GM12891 (cell line): ENCODE measurements at regions not wholly inside any gene's neighbourhood (a gene's known extent, or its start where the extent isn't known, plus 50 kb on each side); places are given as distances from the start of the nearest gene placed in this dataset.
"Not testable (repeated sequence)": the region's sequence is repeated elsewhere in the genome, so short reads cannot be mapped to it uniquely, and the experiment has no call there.

Experiments
- DNase-seq: peaks from one replicate; pipeline ENCODE4 v3.0.0; 2011; ENCODE audit warnings: low spot score; ENCODE audit not compliant: insufficient read length
- FAIRE-seq: peaks from 2 replicates; lab custom pipeline; 2011; peaks lifted over from hg19 to GRCh38; lab: Jason Lieb, UNC
- PAX5 ChIP-seq: IDR thresholded peaks from 2 replicates; pipeline ENCODE4 v1.6.1; 2011; ENCODE audit warnings: low read length, moderate library complexity, mild to moderate bottlenecking; ENCODE audit not compliant: insufficient read depth, severe bottlenecking
- POLR2A ChIP-seq: IDR thresholded peaks from 2 replicates; pipeline ENCODE4 v1.6.1; 2011; ENCODE audit warnings: low read depth, low read length, control low read depth
- POLR2AphosphoS5 ChIP-seq: IDR thresholded peaks from 2 replicates; pipeline ENCODE4 v1.6.1; 2011; ENCODE audit warnings: low read depth, low read length, control low read depth
- POU2F2 ChIP-seq: IDR thresholded peaks from 2 replicates; pipeline ENCODE4 v1.6.1; 2011; ENCODE audit warnings: low read depth, mild to moderate bottlenecking, control low read depth, low read length, moderate library complexity
- SPI1 ChIP-seq: IDR thresholded peaks from 2 replicates; pipeline ENCODE4 v1.6.1; 2011; ENCODE audit warnings: low read depth, low read length, control low read depth
- TAF1 ChIP-seq: IDR thresholded peaks from 2 replicates; pipeline ENCODE4 v1.6.1; 2011; ENCODE audit warnings: low read depth, low read length, control low read depth

DNA sequence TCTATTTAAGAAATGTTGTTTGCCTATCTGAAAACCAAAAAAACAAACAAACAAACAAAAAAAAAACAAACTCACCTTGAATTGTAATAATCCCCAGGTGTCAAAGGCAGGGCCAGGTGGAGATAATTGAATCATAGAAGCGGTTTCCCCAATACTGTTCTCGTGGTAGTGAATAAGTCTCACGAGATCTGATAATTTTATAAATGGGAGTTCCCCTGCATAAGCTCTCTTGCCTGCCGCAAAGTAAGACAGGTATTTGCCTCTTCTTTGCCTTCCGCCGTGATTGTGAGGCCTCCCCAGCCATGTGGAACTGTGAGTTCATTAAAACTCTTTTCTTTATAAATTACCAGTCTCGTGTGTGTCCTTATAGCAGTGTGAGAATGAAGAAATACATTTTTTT is 1180.7 kb upstream of the CRIM1 start:
- no peak for FAIRE-seq

DNA sequence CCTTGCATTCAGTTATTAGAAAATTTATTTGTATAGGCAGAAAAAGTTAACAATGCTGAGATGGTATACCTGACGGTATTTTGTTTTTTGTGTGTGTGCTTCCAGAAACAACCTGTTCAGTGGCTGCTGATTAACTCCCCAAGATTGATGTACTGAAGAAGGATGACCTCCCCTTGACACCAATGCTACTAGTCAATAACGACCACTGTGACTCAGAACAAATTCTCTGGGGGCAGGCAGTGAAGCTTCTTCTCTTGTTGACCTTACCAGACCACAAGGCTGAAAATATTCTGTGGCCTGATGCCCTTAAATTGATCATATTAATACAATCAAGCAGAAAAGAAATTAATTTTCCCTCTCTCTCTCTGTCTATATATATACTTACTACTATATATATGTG is 1182.9 kb upstream of the CRIM1 start:
- FAIRE-seq = no peak
- TF ChIP-seq POU2F2 (no peak), POLR2AphosphoS5 (no peak), SPI1 (no peak)
- no peak for DNase-seq

More for the DNA sequence above, 1180.7 kb upstream of the CRIM1 start:
- no peak for DNase-seq
- TF ChIP-seq POLR2AphosphoS5 (no peak), TAF1 (no peak), POLR2A (no peak), POU2F2 (no peak), PAX5 (no peak), SPI1 (no peak)

DNA sequence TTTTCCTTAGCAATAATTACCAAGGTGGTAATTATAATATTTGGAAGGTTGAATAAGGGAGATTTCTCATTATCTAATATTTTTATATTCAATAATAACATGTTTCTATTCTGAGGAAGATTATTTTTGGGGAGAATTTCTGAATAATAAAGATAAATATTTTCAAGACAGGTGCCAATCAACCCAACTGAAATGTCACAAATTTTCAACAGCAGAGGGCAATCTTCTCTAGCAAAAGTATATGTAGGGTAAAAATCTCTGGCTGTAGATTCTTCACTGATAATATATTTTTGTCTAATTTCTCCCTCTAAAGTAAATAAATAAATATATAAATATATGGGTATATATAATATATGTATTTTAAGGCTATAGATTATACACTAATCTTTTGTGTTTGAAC is 1187.2 kb upstream of the CRIM1 start:
- TF ChIP-seq SPI1 (no peak), POLR2AphosphoS5 (no peak), POU2F2 (no peak), PAX5 (no peak), TAF1 (no peak), POLR2A (no peak)
- FAIRE-seq (no peak), DNase-seq (no peak)

- TF ChIP-seq POU2F2 (no peak), PAX5 (no peak), SPI1 (no peak), TAF1 (no peak), POLR2AphosphoS5 (no peak), POLR2A (no peak)
- DNase-seq (no peak), FAIRE-seq (no peak)
These were observed 1191.6 kb upstream of the CRIM1 start for GRCh38 chr2:35163948-35164347.

DNA sequence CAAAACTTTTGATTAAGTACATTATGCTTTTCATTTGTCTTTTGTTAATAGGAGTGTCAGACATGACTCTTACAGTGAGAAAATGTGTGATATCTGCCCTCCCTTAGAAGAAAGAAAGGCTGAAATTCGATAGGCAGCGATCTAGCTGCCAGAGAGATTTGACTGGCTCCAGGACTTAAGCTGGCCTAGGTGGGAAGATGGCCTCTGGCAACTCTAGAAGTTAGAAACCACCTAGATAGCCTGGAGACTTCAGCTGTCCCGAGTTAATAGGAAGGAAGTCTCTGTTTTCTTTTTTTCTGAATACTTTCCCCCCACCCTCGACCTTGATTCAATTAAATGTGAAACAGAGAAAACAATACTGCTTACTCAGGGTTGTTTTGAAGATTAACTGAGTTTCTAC is 1194.7 kb upstream of the CRIM1 start:
- DNase-seq = no peak
- no peak for TF ChIP-seq SPI1
- no peak for TF ChIP-seq POU2F2
- no peak for TF ChIP-seq POLR2A
- no peak for TF ChIP-seq POLR2AphosphoS5
- TF ChIP-seq PAX5 = no peak
- no peak for TF ChIP-seq TAF1
- FAIRE-seq = no peak

DNA sequence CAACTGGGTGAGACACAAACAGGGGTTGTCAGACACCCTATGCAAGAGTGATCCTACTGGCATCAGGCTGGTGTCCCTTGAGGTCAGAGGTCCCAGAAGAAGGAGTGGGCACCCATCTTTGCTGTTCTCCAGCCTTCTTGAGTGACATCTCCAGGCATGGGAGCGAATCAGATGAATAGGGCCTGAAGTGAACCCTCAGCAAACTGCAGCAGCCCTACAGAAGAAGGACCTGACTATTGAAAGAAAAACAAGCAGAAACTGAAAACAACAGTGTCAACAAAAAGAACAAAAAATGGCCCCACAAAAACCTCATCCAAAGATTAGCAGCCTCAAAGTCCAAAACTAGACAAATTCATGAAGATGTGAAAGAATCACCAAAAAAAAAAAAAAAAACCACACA is 1229.7 kb upstream of the CRIM1 start:
- no peak for DNase-seq
- TF ChIP-seq TAF1 = no peak
- no peak for TF ChIP-seq SPI1
- no peak for TF ChIP-seq POLR2AphosphoS5
- TF ChIP-seq PAX5 = no peak
- TF ChIP-seq POU2F2 = no peak
- TF ChIP-seq POLR2A = no peak
- FAIRE-seq = no peak

- TF ChIP-seq POLR2A (no peak), POLR2AphosphoS5 (no peak), TAF1 (no peak), POU2F2 (no peak), PAX5 (no peak), SPI1 (no peak)
- FAIRE-seq (no peak), DNase-seq (no peak)
These were observed 1230.3 kb upstream of the CRIM1 start for GRCh38 chr2:35125278-35125677.

GRCh38 chr2:35116151-35116550 is 1239.4 kb upstream of the CRIM1 start:
- DNase-seq = no peak
- TF ChIP-seq SPI1 = no peak
- no peak for TF ChIP-seq PAX5
- TF ChIP-seq POU2F2 = no peak
- TF ChIP-seq TAF1 = no peak
- TF ChIP-seq POLR2A = no peak
- TF ChIP-seq POLR2AphosphoS5 = no peak
- FAIRE-seq = no peak

GRCh38 chr2:35114765-35115164 is 1240.8 kb upstream of the CRIM1 start:
- FAIRE-seq = no peak
- TF ChIP-seq POLR2A = no peak
- no peak for TF ChIP-seq POLR2AphosphoS5
- TF ChIP-seq SPI1 = no peak
- no peak for TF ChIP-seq POU2F2
- TF ChIP-seq TAF1 = no peak
- no peak for TF ChIP-seq PAX5
- DNase-seq = no peak

GRCh38 chr2:35112367-35112766 is 1243.2 kb upstream of the CRIM1 start:
- not testable (repeated sequence) for DNase-seq, FAIRE-seq

DNA sequence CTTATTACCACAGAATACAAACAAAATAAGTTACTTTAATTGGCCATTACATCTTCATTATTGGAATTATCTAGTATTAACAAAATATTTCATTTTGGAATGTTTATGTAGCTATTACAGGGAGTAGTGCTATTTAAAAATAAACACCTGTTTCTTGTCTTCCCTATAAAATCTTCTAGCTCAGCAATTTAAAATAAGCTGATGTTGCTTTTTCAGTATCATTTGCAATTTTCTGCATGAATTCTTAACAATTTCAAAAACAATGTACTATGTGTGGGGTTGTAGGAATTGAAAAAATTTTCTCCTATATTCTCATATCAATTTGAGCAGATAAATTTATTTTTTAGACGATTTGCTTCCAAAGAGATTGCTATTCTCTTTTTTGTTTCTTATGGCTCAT is 1251.3 kb upstream of the CRIM1 start:
- DNase-seq (no peak), FAIRE-seq (no peak)
- no peak for TF ChIP-seq POU2F2
- TF ChIP-seq TAF1 = no peak
- no peak for TF ChIP-seq SPI1
